HepG2 (cell line): ENCODE measurements at regions not wholly inside any gene's neighbourhood (a gene's known extent, or its start where the extent isn't known, plus 50 kb on each side); places are given as distances from the start of the nearest gene placed in this dataset.

Source experiments
- ATAC-seq: fragments of 200-7000 bp; cut with Tn5 transposase; 3 replicates; pipeline ENCODE4 v1.9.1; 2020; ENCODE audit warnings: mild to moderate bottlenecking, moderate library complexity
- BruUV-seq: library from RNA; stranded (reverse); fragments of 400-500 nt; replicated peaks from 2 replicates; lab custom pipeline; 2021; lab: Mats Ljungman, UMichigan
- CTCF ChIA-PET: fragments of 300-600 bp; formaldehyde crosslinking; extraction: SDS; loops from one replicate; lab custom pipeline; 2021; ENCODE audit warnings: low total read pairs, inconsistent platforms, low intra/inter-chr PET ratio; lab: Yijun Ruan, JAX
- POLR2A ChIA-PET: fragments of 350-600 bp; sonication (Branson Sonifier 250); formaldehyde crosslinking; loops from one replicate; lab custom pipeline; 2020; ENCODE audit warnings: antibody characterized with exemption, inconsistent platforms; lab: Yijun Ruan, JAX
- DNase-seq: peaks from one replicate; pipeline ENCODE4 v3.0.0-alpha.2; 2015; ENCODE audit warnings: low spot score
- FAIRE-seq: peaks from 3 replicates; lab custom pipeline; 2011; peaks lifted over from hg19 to GRCh38; lab: Jason Lieb, UNC
- H2AFZ ChIP-seq: one replicate; pipeline ENCODE4 v1.6.1; 2011; ENCODE audit warnings: low read length, inconsistent platforms
- H3K27ac ChIP-seq: fragments of 300-600 bp; 3 replicates; pipeline ENCODE4 v1.8.0; 2011; ENCODE audit warnings: mixed run types, mild to moderate bottlenecking, mixed read lengths, low read length, inconsistent platforms; ENCODE audit not compliant: insufficient read depth; ENCODE audit errors: extremely low read length
- H3K27me3 ChIP-seq, 2 experiments: fragments of 200-600 bp in 1 of 2; 2 replicates in 1 of 2; 3 replicates in 1 of 2; pipeline versions ENCODE4 v1.6.0 to v1.8.0; 2011; ENCODE audit warnings: low read length in 2 of 2, mild to moderate bottlenecking in 2 of 2, moderate library complexity in 2 of 2, inconsistent platforms in 1 of 2; ENCODE audit not compliant: insufficient read depth in 2 of 2, control insufficient read depth in 1 of 2
- H3K36me3 ChIP-seq, 2 experiments: fragments of 200-600 bp in 1 of 2; replicated peaks in 1 of 2; 2 replicates in 1 of 2; 3 replicates in 1 of 2; pipeline versions ENCODE4 v1.5.1 to v1.8.0; 2011; ENCODE audit warnings: low read length in 2 of 2, inconsistent platforms in 1 of 2; ENCODE audit not compliant: insufficient read depth in 2 of 2, control insufficient read depth in 1 of 2
- H3K4me1 ChIP-seq: 2 replicates; pipeline ENCODE4 v1.5.1; 2012; ENCODE audit warnings: low read length, inconsistent platforms; ENCODE audit not compliant: insufficient read depth
- H3K4me2 ChIP-seq: 2 replicates; pipeline ENCODE4 v1.6.0; 2011; ENCODE audit warnings: low read depth, low read length, inconsistent platforms
- H3K4me3 ChIP-seq, 3 experiments: fragments of 200-600 bp in 1 of 3; sonication (generic), shearing (Covaris generic) in 1 of 3; replicated peaks in 1 of 3; 2 replicates each; pipeline ENCODE4 v1.5.1; 2011 to 2016; ENCODE audit warnings: low read length in 3 of 3, inconsistent platforms in 2 of 3, low read depth in 2 of 3, mild to moderate bottlenecking in 2 of 3, control low read depth in 1 of 3, mixed read lengths in 1 of 3; ENCODE audit not compliant: insufficient read depth in 1 of 3
- H3K79me2 ChIP-seq: one replicate; pipeline ENCODE4 v1.6.1; 2011; ENCODE audit warnings: low read length, inconsistent platforms; ENCODE audit not compliant: insufficient read depth
- H3K9ac ChIP-seq: 2 replicates; pipeline ENCODE4 v1.6.0; 2011; ENCODE audit warnings: mild to moderate bottlenecking, low read depth, low read length, inconsistent platforms; ENCODE audit not compliant: insufficient read depth
- H3K9me3 ChIP-seq: 2 replicates; pipeline ENCODE4 v1.5.1; 2012; ENCODE audit warnings: mild to moderate bottlenecking, low read length
- H4K20me1 ChIP-seq: 2 replicates; pipeline ENCODE4 v1.6.0; 2011; ENCODE audit warnings: inconsistent platforms, mild to moderate bottlenecking, low read length, moderate library complexity; ENCODE audit not compliant: insufficient read depth
- ATF7 ChIP-seq, 2 experiments: fragments of 450-650 bp in 1 of 2; sonication (generic) in 1 of 2; formaldehyde crosslinking in 1 of 2; IDR thresholded peaks; 2 replicates each; pipeline versions ENCODE4 v1.4.0 to v1.6.1; 2016 to 2020; ENCODE audit warnings: antibody characterized with exemption in 1 of 2, mild to moderate bottlenecking in 1 of 2, missing genetic modification reagents in 1 of 2
- ETV6 ChIP-seq: sonication (generic); formaldehyde crosslinking; conservative IDR thresholded peaks from 2 replicates; pipeline ENCODE4 v1.4.0; 2020; ENCODE audit warnings: missing genetic modification reagents
- KDM5A ChIP-seq: fragments of 200-600 bp; sonication (generic); IDR thresholded peaks from 2 replicates; pipeline ENCODE4 v1.7.0; 2018; ENCODE audit warnings: antibody characterized with exemption, mild to moderate bottlenecking, low read length, borderline replicate concordance
- KLF6 ChIP-seq: IDR thresholded peaks from 2 replicates; pipeline ENCODE4 v1.8.0; 2016; ENCODE audit warnings: missing biosample characterization, missing genetic modification reagents
- MLLT10 ChIP-seq: sonication (generic); formaldehyde crosslinking; IDR thresholded peaks from 2 replicates; pipeline ENCODE4 v1.4.0; 2020; ENCODE audit warnings: missing genetic modification reagents
- NRL ChIP-seq: sonication (generic); formaldehyde crosslinking; IDR thresholded peaks from 2 replicates; pipeline ENCODE4 v1.5.0; 2020; ENCODE audit warnings: missing genetic modification reagents, mild to moderate bottlenecking, moderate library complexity, borderline replicate concordance
- TCF12 ChIP-seq, 2 experiments: fragments of 450-650 bp in 1 of 2; sonication (generic) in 1 of 2; formaldehyde crosslinking in 1 of 2; IDR thresholded peaks; 2 replicates each; pipeline versions ENCODE4 v1.6.1 to v1.8.0; 2017 to 2022; ENCODE audit warnings: antibody characterized with exemption in 1 of 2, mild to moderate bottlenecking in 1 of 2, missing genetic modification reagents in 1 of 2, moderate library complexity in 1 of 2
- ZBTB7B ChIP-seq: sonication (generic); formaldehyde crosslinking; IDR thresholded peaks from 2 replicates; pipeline ENCODE4 v1.4.0; 2020; ENCODE audit warnings: missing genetic modification reagents
- ZNF232 ChIP-seq: sonication (generic); formaldehyde crosslinking; IDR thresholded peaks from 2 replicates; pipeline ENCODE4 v1.4.0; 2020; ENCODE audit warnings: missing genetic modification reagents, borderline replicate concordance
- ZNF235 ChIP-seq: sonication (generic); formaldehyde crosslinking; IDR thresholded peaks from 2 replicates; pipeline ENCODE4 v1.8.1; 2023; ENCODE audit warnings: mild to moderate bottlenecking, missing genetic modification reagents, borderline replicate concordance
- ZNF292 ChIP-seq: sonication (generic); formaldehyde crosslinking; IDR thresholded peaks from 2 replicates; pipeline ENCODE4 v1.8.1; 2022; ENCODE audit warnings: mild to moderate bottlenecking, low read depth, missing genetic modification reagents, borderline replicate concordance
- ZNF557 ChIP-seq: sonication (generic); formaldehyde crosslinking; IDR thresholded peaks from 2 replicates; pipeline ENCODE4 v1.4.0; 2020; ENCODE audit warnings: missing genetic modification reagents
- ZNF703 ChIP-seq: sonication (generic); formaldehyde crosslinking; IDR thresholded peaks from 2 replicates; pipeline ENCODE4 v1.5.1; 2020; ENCODE audit warnings: missing genetic modification reagents, mild to moderate bottlenecking, moderate library complexity, borderline replicate concordance
- ZSCAN20 ChIP-seq: sonication (generic); formaldehyde crosslinking; IDR thresholded peaks from 2 replicates; pipeline ENCODE4 v1.4.0; 2020; ENCODE audit warnings: missing genetic modification reagents, mild to moderate bottlenecking, borderline replicate concordance
- ZZZ3 ChIP-seq: sonication (generic); formaldehyde crosslinking; IDR thresholded peaks from 2 replicates; pipeline ENCODE4 v1.4.0; 2020; ENCODE audit warnings: missing genetic modification reagents, mild to moderate bottlenecking, borderline replicate concordance
- WGBS: methylation state at CpG from one replicate; pipeline ENCODE4 v1.1.6; 2017; ENCODE audit warnings: low lambda C conversion rate; 5-methylcytosine and 5-hydroxymethylcytosine counted together
- in situ Hi-C: cut with HindIII; loops from 2 replicates; pipeline ENCODE4 v1.10.0; 2017; ENCODE audit warnings: low pct_unique_long_range_greater_than_20kb; ENCODE audit not compliant: extremely low pct_ligation_motif_present
- intact Hi-C: fragments of 100-400 bp; cut with micrococcal nuclease; formaldehyde crosslinking; loops from one replicate; pipeline ENCODE4 v1.10.0; 2022; ENCODE audit not compliant: unreplicated experiment
- TF ChIP-seq, protein P1 (sequence below): sonication (generic); formaldehyde crosslinking; IDR thresholded peaks from 2 replicates; pipeline ENCODE4 v1.5.0; 2020; ENCODE audit warnings: missing genetic modification reagents
- TF ChIP-seq, protein P2 (sequence below): sonication (generic); formaldehyde crosslinking; IDR thresholded peaks from 2 replicates; pipeline ENCODE4 v1.5.0; 2020; ENCODE audit warnings: mild to moderate bottlenecking, missing genetic modification reagents

DNA sequence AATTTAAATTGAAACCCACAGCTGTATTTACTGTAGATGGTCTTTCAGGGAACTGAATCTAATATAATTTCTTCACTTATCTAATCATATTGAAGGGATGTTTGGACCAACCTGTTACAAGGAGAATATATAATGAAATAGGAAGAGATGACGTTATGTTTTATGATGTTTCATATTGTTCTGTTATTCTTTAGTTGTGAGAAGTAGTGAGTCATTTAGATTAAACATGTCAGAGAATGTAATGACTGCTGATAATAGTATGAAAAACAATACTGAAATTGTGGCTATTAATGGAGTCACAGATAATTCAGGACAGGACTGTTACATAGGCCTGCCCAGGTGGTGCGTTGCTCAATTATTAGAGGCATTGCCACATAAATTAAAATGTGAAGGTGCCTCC lies 1993.4 kb downstream of the EFNA5 start:
- in situ Hi-C loops (no loop called here), intact Hi-C loops (no loop called here)
- FAIRE-seq: no peak
- Histone ChIP-seq H2AFZ (no peak overlapping the region), H3K4me3 (no peak overlapping the region), H3K9ac (no peak overlapping the region), H3K27ac (no peak overlapping the region), H3K36me3 (no peaks in the 10 kb centered on the region), H4K20me1 (no peaks in the 10 kb centered on the region), H3K4me2 (no peak overlapping the region), H3K4me1 (no peaks in the 10 kb centered on the region), H3K9me3 (no peaks in the 10 kb centered on the region), H3K79me2 (no peaks in the 10 kb centered on the region), H3K27me3 (no peaks in the 10 kb centered on the region; a peak in 1 of 5 replicates)
- ChIA-PET CTCF (no interaction called here), POLR2A (no interaction called here)
- BruUV-seq: no TSS peak
- TF ChIP-seq, protein P1, sequence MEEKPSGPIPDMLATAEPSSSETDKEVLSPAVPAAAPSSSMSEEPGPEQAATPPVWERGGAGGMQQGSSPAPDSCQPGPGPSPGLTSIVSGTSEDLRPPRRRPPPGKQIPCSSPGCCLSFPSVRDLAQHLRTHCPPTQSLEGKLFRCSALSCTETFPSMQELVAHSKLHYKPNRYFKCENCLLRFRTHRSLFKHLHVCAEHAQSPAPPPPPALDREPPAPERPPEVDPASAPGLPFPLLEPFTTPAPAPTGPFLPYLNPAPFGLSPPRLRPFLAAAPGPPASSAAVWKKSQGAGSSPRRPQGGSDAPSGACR (CRISPR knock-in tag): no peak
- peak; percentile 47; the same call in 1 of the 2 replicates for TF ChIP-seq ATF7 (IDR thresholded peaks at IDR 0.05)
- TF ChIP-seq ATF7 (CRISPR knock-in tag; IDR thresholded peaks at IDR 0.05): no peak
- no peak for ATAC-seq
- DNase-seq: no peak
- 1% methylated on average over 2 of the region's 2 CpGs for WGBS

DNA sequence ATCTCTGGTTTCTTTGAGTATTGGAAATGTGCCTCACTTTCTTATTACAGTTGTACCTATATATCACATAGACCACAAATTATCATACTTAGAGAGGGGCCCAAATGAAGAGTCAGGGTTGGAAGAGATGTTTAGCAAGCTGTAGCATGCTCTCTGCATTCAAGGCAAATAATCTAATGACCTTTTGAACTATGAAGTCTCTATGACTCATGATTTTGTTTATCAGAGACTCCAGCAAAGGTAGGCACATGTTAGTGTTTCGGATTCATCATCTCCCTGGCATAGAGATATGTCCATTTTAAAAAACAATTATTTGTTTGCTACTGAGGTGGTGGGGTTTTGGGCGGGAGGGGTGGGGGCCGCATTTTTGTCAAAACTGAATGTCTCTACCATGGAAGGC lies 2000.1 kb downstream of the EFNA5 start:
- no peaks in the 10 kb centered on the region for H3K9me3 ChIP-seq
- H3K4me3 ChIP-seq: no peak overlapping the region
- TF ChIP-seq KLF6 (CRISPR knock-in tag): no peak
- TF ChIP-seq, protein P2, sequence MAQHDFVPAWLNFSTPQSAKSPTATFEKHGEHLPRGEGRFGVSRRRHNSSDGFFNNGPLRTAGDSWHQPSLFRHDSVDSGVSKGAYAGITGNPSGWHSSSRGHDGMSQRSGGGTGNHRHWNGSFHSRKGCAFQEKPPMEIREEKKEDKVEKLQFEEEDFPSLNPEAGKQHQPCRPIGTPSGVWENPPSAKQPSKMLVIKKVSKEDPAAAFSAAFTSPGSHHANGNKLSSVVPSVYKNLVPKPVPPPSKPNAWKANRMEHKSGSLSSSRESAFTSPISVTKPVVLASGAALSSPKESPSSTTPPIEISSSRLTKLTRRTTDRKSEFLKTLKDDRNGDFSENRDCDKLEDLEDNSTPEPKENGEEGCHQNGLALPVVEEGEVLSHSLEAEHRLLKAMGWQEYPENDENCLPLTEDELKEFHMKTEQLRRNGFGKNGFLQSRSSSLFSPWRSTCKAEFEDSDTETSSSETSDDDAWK (CRISPR knock-in tag): no peak
- no peak for TF ChIP-seq NRL (CRISPR knock-in tag)
- no peak for TF ChIP-seq TCF12 (IDR thresholded peaks at IDR 0.05)
- no peak for TF ChIP-seq TCF12 (CRISPR knock-in tag; IDR thresholded peaks at IDR 0.05)
- no peak for TF ChIP-seq ZNF703 (CRISPR knock-in tag)
- no peak for TF ChIP-seq ZNF232 (CRISPR knock-in tag)
- no peak for TF ChIP-seq ZBTB7B (CRISPR knock-in tag)
- TF ChIP-seq ZSCAN20 (CRISPR knock-in tag): no peak
- TF ChIP-seq ZNF557 (CRISPR knock-in tag): no peak
- no peak for TF ChIP-seq KDM5A
- no peak for TF ChIP-seq MLLT10 (CRISPR knock-in tag)
- no peak for TF ChIP-seq ZNF235 (CRISPR knock-in tag)
- no peak for TF ChIP-seq ETV6 (CRISPR knock-in tag)
- no peak for TF ChIP-seq ZNF292 (CRISPR knock-in tag)
- TF ChIP-seq ZZZ3 (CRISPR knock-in tag): no peak
- no TSS peak for BruUV-seq
- no peaks in the 10 kb centered on the region for H4K20me1 ChIP-seq
- intact Hi-C loops (no loop called here), in situ Hi-C loops (no loop called here)
- H3K27ac ChIP-seq: no peak overlapping the region
- H3K9ac ChIP-seq: no peak overlapping the region
- H2AFZ ChIP-seq: no peak overlapping the region
- WGBS: 3% methylated on average over 3 of the region's 3 CpGs
- ChIA-PET CTCF (no interaction called here), POLR2A (no interaction called here)
- FAIRE-seq (no peak), ATAC-seq (no peak; the same call in 2 of the 3 replicates), DNase-seq (peak; percentile 9)
- no peaks in the 10 kb centered on the region for H3K36me3 ChIP-seq
- H3K4me2 ChIP-seq: no peak overlapping the region
- no peaks in the 10 kb centered on the region for H3K27me3 ChIP-seq
- H3K79me2 ChIP-seq: no peaks in the 10 kb centered on the region
- H3K4me1 ChIP-seq: no peaks in the 10 kb centered on the region
